ENCODE measurements at regions not wholly inside any gene's neighbourhood (a gene's known extent, or its start where the extent isn't known, plus 50 kb on each side); places are given as distances from the start of the nearest gene placed in this dataset.

GRCh38 chr2:37848451-37848850 is 76.6 kb upstream of the RMDN2 start:
- DNase-seq (ENCODE audit: low read depth) = no peak
- H3K4me3 ChIP-seq (ENCODE audit: low read depth, low read length) = no peak overlapping the region
- TF ChIP-seq CTCF (IDR thresholded peaks at IDR 0.05; ENCODE audit: insufficient read depth, low read depth, low read length) = no peak

DNA sequence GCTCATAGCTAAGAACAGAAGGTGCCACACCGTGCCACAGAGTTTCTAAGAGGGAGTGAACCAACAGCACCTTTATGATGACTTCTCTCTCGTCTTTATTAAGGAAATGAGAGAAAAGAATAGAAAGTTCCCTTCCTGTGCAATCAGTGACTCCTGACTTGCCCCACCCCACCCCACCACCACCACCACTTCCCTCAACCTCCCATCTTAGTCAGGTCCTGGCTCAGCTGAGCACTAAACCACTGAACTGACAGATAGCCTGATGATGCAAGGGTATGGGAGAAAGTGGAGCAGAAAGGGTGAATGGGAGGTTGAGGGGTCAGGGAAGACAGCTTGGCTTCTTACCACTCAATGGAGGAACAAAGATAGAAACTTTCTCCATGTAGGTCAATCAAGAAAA is 75.2 kb upstream of the RMDN2 start:
- no peak for DNase-seq (ENCODE audit: low read depth)
- no peak for TF ChIP-seq CTCF (IDR thresholded peaks at IDR 0.05; ENCODE audit: insufficient read depth, low read depth, low read length)

DNA sequence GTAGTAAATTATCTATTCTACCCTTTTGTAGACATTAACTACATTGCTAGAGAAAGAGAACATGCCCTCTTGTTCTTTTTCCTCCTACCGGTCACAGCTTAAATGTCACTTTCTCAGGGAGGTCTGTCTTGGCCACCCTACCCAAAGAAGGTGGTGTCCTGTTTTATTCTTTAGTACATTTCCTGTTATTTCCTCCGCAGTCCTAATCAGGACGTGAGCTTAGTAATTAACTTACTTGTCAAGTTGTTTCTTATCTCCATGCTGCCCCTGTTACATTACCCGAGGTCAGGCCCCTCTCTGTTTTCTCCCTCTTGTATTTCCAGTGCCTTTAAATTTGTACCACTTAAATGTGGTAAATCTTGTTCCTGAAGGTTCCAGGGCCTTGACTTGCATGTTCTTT is 73.7 kb upstream of the RMDN2 start:
- H3K4me3 ChIP-seq (ENCODE audit: low read depth, low read length) = no peak overlapping the region
- TF ChIP-seq CTCF (IDR thresholded peaks at IDR 0.05; ENCODE audit: insufficient read depth, low read depth, low read length) = no peak
- no peak for DNase-seq (ENCODE audit: low read depth)

More for the DNA sequence above, 75.2 kb upstream of the RMDN2 start:
- H3K4me3 ChIP-seq (ENCODE audit: low read depth, low read length) = no peak overlapping the region

DNA sequence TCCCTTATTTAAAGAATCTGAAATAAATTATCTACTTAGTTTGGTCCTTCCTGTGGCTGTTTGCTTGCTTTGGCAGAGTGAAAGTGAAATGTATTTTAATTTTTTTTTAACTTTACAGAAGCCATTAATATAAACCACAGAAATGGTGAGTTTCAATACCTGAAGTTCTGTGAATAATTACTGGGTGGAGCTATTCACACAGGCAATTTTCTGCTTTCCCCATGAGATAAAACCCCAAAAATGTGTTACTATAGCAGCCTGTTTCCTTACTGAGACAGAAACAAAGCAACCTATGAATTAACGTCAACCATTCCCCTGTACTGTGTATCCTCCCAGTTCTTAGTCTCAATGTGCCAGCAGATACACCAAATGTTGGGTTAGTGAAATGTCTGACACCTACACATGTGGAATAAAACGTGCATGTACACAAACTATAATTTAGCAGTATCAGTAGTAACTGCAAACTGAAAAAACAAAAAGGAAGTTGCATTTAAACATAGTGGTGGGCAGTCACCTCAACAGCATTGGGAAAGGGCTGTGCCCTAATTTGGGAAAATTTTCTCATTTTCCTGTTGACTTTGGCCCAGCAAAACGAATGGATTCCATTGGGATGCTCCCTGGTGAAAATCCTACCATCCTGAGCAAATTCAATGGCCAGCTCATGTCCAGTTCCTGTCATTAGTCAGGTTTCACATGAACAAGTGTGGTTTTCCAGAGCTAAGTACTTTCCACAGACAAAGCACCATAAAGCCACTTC is 73.1 kb upstream of the RMDN2 start:
- DNase-seq (ENCODE audit: low read depth) = no peak
- no peak for TF ChIP-seq CTCF (IDR thresholded peaks at IDR 0.05; ENCODE audit: insufficient read depth, low read depth, low read length)
- no peak overlapping the region for H3K4me3 ChIP-seq (ENCODE audit: low read depth, low read length)

- DNase-seq (ENCODE audit: low read depth) = no peak
- no peak overlapping the region for H3K4me3 ChIP-seq (ENCODE audit: low read depth, low read length)
- no peak for TF ChIP-seq CTCF (IDR thresholded peaks at IDR 0.05; ENCODE audit: insufficient read depth, low read depth, low read length)
Measured at GRCh38 chr2:37852585-37853014, 72.5 kb upstream of the RMDN2 start.

GRCh38 chr2:37854676-37855282 is 70.3 kb upstream of the RMDN2 start:
- no peak overlapping the region for H3K4me3 ChIP-seq (ENCODE audit: low read depth, low read length)
- TF ChIP-seq CTCF (IDR thresholded peaks at IDR 0.05; ENCODE audit: insufficient read depth, low read depth, low read length) = no peak
- no peak for DNase-seq (ENCODE audit: low read depth)

Data from fibroblast of villous mesenchyme (primary cell).